ENCODE measurements at regions not wholly inside any gene's neighbourhood (a gene's known extent, or its start where the extent isn't known, plus 50 kb on each side); places are given as distances from the start of the nearest gene placed in this dataset.

GRCh38 chr16:85991856-85992255, 92.9 kb downstream of the IRF8 start:
- TF ChIP-seq CTCF (IDR thresholded peaks at IDR 0.05; ENCODE audit: insufficient read depth, low read length) (no peak), POLR2AphosphoS5 (IDR thresholded peaks at IDR 0.05; ENCODE audit: low read depth) (no peak), SPI1 (IDR thresholded peaks at IDR 0.05; ENCODE audit: borderline replicate concordance, low read depth) (no peak), REST (IDR thresholded peaks at IDR 0.05; ENCODE audit: insufficient replicate concordance, low read depth) (no peak)

All from HL-60 (cell line).